BE2C (cell line): ENCODE measurements at regions not wholly inside any gene's neighbourhood (a gene's known extent, or its start where the extent isn't known, plus 50 kb on each side); places are given as distances from the start of the nearest gene placed in this dataset.

Experiments used
- DNase-seq: peaks from one replicate; pipeline ENCODE4 v3.0.0-alpha.2; 2020
- H3K27me3 ChIP-seq: fragments of 250-450 bp; sonication (Bioruptor Pico); 2 replicates; pipeline ENCODE4 v1.5.1; 2020; ENCODE audit warnings: mild to moderate bottlenecking
- H3K36me3 ChIP-seq: fragments of 250-450 bp; sonication (Bioruptor Pico); 2 replicates; pipeline ENCODE4 v1.5.1; 2020; ENCODE audit warnings: mild to moderate bottlenecking
- H3K4me1 ChIP-seq: fragments of 250-450 bp; sonication (Bioruptor Pico); 2 replicates; pipeline ENCODE4 v1.5.1; 2020
- H3K4me3 ChIP-seq: 2 replicates; pipeline ENCODE4 v1.5.1; 2011; ENCODE audit warnings: low read depth, low read length
- H3K9me3 ChIP-seq: fragments of 250-450 bp; sonication (Bioruptor Pico); 2 replicates; pipeline ENCODE4 v1.5.1; 2020
- TF ChIP-seq, protein P1 (sequence below): IDR thresholded peaks from 2 replicates; pipeline ENCODE4 v1.5.1; 2012; ENCODE audit warnings: mild to moderate bottlenecking, low read depth, low read length

GRCh38 chr6:12570461-12571030, 146.0 kb upstream of the PHACTR1 start:
- no peaks in the 10 kb centered on the region for H3K27me3 ChIP-seq
- H3K4me1 ChIP-seq, result no peaks in the 10 kb centered on the region
- H3K36me3 ChIP-seq, result no peaks in the 10 kb centered on the region
- DNase-seq, result no peak
- no peaks in the 10 kb centered on the region for H3K9me3 ChIP-seq
- no peak overlapping the region for H3K4me3 ChIP-seq
- TF ChIP-seq, protein P1, sequence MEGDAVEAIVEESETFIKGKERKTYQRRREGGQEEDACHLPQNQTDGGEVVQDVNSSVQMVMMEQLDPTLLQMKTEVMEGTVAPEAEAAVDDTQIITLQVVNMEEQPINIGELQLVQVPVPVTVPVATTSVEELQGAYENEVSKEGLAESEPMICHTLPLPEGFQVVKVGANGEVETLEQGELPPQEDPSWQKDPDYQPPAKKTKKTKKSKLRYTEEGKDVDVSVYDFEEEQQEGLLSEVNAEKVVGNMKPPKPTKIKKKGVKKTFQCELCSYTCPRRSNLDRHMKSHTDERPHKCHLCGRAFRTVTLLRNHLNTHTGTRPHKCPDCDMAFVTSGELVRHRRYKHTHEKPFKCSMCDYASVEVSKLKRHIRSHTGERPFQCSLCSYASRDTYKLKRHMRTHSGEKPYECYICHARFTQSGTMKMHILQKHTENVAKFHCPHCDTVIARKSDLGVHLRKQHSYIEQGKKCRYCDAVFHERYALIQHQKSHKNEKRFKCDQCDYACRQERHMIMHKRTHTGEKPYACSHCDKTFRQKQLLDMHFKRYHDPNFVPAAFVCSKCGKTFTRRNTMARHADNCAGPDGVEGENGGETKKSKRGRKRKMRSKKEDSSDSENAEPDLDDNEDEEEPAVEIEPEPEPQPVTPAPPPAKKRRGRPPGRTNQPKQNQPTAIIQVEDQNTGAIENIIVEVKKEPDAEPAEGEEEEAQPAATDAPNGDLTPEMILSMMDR, result no peak

GRCh38 chr6:12572896-12573827, 143.4 kb upstream of the PHACTR1 start:
- Histone ChIP-seq H3K36me3 (no peaks in the 10 kb centered on the region), H3K4me1 (no peaks in the 10 kb centered on the region), H3K9me3 (no peaks in the 10 kb centered on the region), H3K27me3 (no peaks in the 10 kb centered on the region), H3K4me3 (no peak overlapping the region)
- no peak for DNase-seq
- TF ChIP-seq, protein P1, result no peak

- Histone ChIP-seq H3K36me3 (no peaks in the 10 kb centered on the region), H3K9me3 (no peaks in the 10 kb centered on the region), H3K4me1 (no peaks in the 10 kb centered on the region), H3K4me3 (no peak overlapping the region), H3K27me3 (no peaks in the 10 kb centered on the region)
- DNase-seq, result no peak
- TF ChIP-seq, protein P1, result no peak
Observed at GRCh38 chr6:12575961-12576360, 140.6 kb upstream of the PHACTR1 start.

DNA sequence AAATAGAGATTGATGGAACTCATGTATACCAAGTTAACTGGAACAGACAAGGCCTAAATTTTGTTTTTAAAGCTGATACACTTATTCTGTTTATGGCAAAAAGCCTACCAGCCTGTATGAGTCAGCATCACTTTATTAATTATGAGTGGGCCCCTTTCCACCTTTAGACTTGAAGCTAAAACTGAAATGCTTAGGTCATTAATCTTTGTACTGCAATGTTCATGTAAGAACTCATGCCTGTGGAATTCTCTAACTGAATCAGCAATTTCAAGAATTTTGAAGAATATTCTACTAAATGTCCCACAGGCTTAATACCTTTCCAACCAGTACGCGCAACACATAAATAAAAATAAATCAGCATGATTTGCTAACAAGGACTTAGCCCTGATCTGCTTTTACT, 140.2 kb upstream of the PHACTR1 start:
- H3K4me3 ChIP-seq, result no peak overlapping the region
- DNase-seq, result no peak
- TF ChIP-seq, protein P1, result no peak
- no peaks in the 10 kb centered on the region for H3K4me1 ChIP-seq
- H3K9me3 ChIP-seq, result no peaks in the 10 kb centered on the region
- H3K36me3 ChIP-seq, result no peaks in the 10 kb centered on the region
- no peaks in the 10 kb centered on the region for H3K27me3 ChIP-seq

GRCh38 chr6:12577124-12577850, 139.3 kb upstream of the PHACTR1 start:
- no peak overlapping the region for H3K4me3 ChIP-seq

More at GRCh38 chr6:12577124-12577850, 139.3 kb upstream of the PHACTR1 start:
- TF ChIP-seq, protein P1, result no peak
- Histone ChIP-seq H3K27me3 (no peaks in the 10 kb centered on the region), H3K9me3 (no peaks in the 10 kb centered on the region), H3K36me3 (no peaks in the 10 kb centered on the region), H3K4me1 (no peaks in the 10 kb centered on the region)
- no peak for DNase-seq
